Muscle of back (tissue), 3 donors: ENCODE measurements at regions not wholly inside any gene's neighbourhood (a gene's known extent, or its start where the extent isn't known, plus 50 kb on each side); places are given as distances from the start of the nearest gene placed in this dataset.
A peak's percentile ranks its signal among the peaks of the same experiment; 100 is the strongest.

Source experiments
- DNase-seq, 3 donors: peaks; one replicate each; pipeline versions ENCODE4 v3.0.0 to v3.0.0-alpha.2; 2013

DNA sequence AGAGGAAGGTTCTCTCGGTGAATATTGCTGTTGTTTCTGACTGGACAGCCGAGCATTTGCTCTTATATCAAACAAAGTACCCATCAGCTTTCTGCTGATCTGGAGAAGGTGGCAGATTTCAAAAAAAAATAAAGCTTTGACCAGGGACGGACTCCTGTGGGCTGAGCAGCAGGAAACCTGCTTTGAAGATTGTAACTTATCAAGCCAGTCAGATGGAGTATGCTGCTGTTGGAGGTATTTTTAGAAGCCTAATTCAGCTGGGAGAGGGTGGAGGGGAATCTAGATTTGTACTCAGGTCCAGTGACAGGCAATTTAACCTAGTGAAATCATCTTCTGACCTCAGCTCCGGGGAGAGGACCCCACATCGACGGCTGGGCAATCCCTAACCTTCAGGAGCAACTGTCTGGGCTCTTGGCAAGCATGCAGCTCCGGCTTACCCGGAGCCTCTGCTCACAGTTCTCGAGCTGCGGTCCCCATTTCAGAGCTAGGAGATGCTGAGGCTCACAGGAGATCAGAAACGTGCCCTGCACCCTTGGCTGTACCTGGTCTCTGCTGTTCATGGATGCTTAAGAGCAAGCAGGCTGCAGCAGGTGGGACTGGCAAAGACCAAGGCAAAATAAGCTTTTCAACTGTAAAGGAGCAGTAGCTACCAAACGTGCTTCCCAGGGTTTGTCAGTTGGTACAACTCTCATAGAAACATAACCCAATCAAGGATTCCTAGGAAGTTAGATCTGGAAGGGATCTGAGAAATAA lies 89.3 kb upstream of the ST8SIA2 start:
- no peak for DNase-seq

DNA sequence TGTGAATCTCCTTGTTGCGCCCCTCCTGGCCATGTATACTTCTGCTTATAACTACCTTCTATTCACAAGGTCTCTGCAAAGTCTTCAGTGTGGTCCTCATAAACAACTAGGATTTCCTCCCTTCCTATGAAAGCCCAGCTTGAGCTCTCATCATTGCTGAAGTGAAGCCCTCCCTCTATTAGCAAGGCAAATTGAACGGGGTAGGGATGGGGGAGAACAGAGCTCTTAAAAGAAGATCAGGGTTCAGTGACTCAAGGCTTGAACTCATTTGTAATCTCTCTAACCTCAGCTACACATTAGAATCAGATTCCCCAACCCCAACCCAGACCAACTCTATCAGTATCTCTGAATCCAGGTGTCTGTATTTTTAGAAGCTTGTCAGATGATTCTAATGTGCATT lies 88.3 kb upstream of the ST8SIA2 start:
- no peak for DNase-seq

DNA sequence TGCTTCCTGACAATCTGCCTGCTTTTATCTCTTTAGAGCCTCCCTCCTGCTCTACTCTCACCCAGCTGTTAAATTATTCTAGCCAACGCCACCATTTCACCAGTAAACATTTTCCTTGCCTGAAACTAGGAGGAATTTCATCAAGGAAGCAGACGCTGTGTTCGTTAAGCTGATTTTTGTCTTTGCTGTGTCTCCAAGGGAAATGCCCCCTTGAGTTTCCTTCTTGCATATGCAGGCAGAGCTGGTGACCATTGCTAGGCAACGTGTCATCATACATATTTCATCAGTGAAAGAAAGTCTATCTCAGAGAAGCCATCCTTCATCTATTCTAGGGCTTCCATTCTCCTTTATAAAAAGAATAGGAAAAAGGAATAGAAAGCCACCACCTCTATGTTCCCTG lies 87.0 kb upstream of the ST8SIA2 start:
- peak in 1 of 3 donors; percentile 13 for DNase-seq

DNA sequence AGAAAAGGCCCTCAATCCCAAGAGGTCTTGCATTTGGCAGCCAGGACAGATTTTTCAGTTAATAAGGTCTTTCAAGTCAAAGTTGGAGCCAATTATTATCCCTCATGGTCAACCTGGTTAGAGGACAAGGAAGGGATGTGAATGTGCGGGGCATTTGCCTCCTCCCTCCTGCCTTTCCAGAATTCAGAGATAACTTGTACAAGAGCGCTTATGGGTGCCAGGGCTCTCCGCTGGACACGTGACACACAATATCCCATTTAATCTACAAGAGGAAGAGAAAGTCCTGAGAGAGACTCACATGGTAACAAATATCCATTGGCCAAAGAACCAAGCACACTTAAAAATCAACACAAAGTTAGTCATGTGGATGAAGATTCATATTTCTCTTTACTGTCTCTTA lies 78.5 kb upstream of the ST8SIA2 start:
- DNase-seq: no peak

DNA sequence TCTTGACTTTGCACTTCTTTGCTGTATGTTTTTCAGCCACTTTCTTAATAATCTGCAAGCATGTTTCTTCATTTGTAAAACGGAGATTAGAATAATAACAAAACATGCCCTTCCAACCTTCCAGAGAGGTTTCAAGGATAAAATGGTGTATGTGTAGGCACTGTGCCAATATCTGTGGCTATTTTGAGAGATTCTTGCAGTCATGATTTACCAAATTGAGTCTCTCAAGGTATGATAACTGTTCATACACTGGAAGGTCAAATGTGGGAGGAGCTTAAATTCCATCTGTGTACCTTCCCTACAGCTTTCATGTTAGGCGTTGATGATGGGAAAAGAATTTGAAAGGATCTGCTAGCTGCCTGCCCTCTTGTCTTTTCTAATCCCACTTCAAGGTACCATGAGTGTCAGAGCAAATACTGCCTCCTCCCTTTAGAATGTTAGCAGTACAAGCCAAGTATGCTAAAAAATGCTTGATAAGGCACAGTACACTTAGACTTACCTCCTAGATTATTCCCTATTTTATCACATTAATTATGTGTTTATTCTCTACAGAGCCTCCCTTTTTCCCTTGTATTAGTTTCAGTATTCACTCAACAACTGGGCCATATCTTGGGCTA lies 78.0 kb upstream of the ST8SIA2 start:
- DNase-seq: no peak

DNA sequence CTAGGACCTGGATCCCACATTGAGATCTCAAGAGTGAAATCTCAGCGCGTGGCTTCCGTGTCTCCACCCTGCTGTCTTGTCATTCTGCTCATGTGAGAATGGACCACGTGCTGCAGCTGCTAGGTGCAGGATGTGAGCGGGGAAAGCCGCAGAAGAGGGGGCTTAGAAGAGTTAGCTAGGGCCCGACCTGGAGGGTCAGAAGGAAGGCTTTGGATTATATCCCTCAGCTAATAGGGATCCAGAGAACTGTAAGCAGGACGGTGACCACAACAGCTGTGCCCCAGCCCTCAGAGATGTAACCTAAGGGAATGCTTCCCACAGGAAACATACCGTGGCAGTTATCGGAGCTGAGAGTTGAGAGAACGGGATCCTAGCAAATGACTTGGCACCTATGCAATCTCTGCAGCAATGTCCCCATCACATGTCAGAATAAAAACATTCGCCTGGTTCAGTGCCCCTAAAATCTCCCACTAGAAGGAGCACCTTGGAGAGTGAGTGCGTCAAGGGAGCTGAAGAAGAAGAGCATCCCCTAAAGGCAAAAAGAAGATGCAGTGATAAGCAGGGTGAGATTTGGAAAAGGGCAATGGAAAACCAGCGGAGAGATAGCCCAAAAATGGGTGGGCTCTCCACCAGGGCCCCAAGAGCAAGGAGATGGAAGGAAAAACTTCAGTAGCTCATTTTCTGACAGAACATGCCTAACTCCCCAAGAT lies 76.9 kb upstream of the ST8SIA2 start:
- DNase-seq: no peak

DNA sequence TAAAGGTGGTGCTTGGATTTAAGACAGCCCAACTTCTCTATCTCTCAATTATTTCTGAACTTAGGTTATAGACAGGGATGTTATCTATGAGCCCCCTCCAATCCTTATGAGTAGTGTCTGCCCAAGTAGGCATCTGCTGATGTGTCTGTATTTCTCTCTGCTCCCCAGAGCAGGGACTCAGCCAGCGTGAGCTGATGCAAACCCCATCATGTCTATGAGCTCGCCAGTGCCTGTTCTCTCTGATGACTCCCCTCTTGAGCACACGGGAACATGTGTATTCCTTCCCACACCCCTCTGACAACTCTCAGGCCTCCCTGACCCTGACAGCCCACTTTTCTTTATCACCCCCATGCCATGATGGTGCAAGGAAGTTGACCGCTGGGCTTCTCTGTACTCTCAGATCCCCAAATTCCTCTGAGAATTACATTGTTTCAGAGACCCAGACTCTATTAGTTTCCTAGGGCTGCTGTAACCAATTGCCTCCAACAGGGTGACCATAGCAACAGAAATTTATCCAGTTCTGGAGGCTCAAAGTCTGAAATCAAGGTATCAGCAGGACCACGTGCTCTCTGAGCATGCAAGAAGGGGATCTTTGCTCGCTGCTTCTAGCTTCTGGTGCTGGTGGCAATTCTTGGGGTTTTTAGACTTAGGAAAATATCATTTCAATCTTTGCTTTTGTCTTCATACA lies 73.5 kb upstream of the ST8SIA2 start:
- no peak for DNase-seq

DNA sequence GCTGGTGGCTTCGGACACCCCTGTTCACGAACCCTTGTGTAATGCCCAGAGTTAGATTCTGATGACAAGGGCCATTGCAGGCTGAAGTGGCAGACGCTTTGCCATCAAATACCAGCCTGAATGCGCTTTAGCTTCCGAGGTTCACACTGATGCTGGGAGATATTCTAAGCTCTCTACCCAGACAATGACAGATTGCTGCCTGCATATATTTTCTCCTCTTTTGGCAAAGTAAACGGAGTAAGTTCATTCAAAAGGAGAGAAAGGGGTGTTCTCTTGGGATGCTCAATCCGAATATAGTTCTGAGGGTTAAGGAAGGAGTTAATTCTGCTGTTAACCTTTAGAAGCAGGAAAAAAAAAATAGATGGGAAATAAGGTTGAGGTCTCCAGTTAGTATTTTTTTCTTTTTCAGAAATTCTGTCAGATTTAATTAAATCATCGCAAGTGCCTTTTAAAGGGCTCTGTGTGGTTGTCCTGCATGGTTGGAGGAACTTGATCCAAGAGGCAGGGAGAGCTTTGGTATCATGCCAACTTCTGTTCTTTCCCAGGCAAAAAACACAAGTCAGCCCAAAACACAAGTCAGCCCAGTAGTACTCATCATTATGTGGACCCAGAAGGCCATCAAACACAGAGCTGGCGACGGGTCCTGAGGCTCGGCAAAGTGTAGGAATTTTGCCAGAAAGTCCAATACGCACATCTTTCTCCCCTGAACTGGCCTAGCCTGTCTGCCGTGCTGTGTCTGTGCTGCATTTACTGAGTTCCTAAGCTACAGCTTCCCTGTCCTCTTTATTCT lies 70.9 kb upstream of the ST8SIA2 start:
- peak in 2 of 3 donors; percentile 52 to 74 for DNase-seq

DNA sequence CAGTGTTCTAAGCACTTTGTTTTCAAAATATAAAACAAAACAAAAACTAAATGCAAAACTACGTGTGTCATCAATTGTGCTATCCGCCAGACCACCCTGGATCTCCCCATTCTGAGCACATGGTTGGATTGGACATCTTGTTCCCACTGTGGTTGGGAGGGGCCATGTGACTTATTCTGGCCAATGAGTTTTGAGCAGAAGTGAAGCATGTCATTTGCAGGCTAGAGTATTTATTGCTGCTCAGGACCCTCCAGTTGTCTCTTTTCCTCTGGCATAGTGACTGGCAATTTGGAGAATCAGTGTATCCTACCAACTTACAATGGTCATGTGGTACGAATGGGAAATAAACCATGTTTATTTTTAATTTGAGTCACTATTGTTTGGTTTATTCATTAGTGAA lies 70.2 kb upstream of the ST8SIA2 start:
- DNase-seq: peak in 1 of 3 donors; percentile 55

DNA sequence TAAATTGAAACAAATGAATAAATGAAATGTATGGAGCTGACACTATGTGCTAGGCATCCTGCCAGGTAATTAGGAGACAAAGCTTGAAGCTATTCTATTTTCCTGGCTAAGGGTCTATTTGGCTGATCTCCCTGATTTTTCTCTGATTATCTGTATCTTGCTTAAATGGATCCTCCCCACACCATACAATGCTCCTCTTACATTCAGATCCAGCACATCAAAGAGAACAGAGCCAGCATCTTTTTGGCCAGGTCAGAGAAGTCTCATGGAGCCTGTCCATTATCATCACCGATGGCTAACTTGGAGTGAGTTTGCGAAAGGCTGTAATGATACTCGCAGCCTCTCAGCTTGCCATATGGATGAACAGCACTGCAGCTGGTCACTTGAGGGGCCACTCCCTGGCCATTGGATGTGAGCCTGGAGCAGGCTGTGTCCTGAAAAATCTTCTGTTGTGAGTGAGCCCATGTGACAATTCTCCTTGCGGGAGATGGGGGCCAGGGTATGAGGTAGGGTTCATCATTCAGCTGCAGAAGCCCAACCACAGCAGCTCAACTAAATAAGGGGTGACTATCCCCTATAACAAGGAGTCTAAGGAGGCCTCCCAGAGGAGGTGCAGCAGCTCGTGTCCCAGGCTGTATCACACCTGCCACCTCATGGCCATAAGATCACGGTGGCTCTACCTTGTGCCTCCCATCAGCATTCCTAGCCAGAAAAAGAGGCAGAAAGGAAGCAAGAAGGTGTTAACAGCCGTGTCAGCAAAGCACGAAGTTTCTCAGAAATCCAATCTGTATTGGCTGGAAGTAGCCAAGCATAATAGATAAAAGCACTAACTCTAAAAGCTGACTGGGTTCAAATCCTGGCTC lies 69.3 kb upstream of the ST8SIA2 start:
- peak; percentile 69 to 92 (median 73) for DNase-seq

DNA sequence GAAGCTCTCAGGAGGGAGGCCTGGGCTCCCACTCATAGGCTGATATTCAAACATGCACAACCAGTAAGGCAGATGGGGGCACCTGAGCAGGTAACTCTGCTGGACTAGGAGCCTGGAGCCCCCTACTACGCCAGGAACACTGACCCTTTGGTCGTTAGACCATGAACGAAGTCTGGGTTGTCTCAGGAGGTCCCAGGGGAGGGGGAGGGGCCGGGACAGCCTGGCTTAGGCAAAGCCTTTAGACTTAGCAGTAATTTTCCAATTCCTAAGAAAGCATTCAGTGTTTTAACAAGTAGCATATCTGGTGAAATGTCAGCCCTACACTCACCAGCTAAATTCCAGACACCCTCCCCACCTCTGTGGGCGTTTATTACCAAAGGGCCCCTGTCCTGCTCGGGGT lies 67.4 kb upstream of the ST8SIA2 start:
- DNase-seq: peak in 1 of 3 donors; percentile 22

DNA sequence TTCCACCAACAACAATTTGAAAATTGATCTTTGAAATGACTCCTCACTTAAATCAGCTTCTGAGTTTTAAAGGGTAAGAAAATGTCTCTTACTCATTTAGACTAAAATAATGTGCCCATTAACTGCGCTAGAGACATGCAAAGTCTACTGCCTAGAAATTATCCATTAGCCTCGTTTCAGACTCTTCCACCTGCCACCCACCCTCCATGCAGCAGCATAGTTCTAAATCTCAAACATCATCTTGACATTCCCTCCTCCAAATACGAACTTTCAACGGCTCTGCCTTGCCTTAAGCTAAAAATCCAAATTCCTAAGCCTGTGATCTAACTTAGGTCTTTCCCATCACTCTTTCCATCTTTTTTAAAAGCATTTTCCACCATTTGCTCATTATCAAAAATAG lies 66.6 kb upstream of the ST8SIA2 start:
- no peak for DNase-seq

DNA sequence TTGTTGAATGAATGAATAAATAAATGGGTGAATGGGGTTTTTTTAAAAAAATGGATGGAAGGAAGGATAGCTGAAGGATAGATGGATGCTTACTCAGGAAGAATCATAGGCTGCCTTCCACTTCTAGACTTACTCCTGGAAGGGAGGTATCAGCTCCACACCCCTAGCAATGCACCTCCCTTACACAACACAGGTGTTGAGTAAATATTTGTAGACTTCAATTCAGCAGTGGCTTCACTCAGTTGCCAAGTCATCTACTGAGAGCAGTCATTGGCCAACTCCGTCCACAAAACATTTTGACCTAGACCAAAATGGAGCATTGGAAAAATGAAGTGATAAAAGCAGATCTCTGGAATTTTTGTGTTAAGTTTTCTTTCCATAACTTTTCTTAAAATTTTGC lies 65.5 kb upstream of the ST8SIA2 start:
- DNase-seq: no peak

DNA sequence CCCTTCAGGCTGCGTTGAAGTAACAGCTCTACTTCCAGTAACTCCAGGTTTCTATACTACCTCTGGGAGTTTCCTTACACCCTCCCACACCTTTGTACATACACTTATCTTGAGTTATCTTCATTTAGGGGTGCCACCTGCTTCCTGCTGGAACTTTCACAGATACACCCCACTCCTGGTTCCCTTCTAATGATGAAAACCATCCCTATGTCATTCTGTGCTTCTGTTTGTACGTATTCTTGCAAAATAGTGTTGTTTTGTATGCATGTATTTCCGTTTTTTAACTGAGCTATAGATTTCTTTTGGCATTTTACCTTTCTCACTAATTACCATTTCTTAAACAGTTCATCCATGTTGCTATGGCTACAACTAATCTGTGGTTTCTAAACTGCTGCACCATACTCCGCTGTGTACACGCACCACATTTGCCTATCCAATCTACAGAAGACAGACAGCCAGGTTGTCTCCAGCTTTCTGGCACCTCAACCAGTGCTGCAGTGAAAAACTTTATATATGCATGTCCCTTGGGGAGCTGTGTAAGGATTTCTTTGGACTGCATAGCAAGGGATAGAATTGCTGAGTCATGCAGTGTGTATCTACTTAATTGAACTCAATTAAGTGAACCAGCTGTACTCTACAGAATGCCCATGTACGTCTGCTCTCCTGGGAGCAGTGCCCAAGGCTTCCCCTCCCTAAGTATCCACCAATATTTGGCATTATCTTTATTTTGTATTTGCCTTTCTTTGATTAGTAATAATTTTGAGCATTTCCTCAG lies 61.4 kb upstream of the ST8SIA2 start:
- DNase-seq: no peak

DNA sequence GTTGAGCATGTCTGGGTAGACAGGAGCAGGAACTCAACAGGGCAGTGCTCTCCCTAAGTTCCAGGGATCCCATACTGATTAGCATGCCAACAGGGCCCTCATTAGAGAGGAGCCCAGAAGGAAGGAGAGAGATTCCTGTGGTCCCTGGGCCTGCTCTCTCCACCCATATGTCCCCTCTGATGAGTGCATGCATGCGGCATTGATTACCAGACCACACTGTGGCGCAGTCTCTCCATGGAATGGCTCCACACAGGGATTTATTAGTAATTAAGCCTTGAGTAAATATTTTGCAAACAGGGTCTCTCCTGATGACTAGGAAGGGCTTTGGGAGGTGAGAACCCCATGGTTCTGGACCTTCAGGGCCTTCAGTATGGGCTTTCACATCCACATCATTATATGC lies 60.0 kb upstream of the ST8SIA2 start:
- DNase-seq: no peak

DNA sequence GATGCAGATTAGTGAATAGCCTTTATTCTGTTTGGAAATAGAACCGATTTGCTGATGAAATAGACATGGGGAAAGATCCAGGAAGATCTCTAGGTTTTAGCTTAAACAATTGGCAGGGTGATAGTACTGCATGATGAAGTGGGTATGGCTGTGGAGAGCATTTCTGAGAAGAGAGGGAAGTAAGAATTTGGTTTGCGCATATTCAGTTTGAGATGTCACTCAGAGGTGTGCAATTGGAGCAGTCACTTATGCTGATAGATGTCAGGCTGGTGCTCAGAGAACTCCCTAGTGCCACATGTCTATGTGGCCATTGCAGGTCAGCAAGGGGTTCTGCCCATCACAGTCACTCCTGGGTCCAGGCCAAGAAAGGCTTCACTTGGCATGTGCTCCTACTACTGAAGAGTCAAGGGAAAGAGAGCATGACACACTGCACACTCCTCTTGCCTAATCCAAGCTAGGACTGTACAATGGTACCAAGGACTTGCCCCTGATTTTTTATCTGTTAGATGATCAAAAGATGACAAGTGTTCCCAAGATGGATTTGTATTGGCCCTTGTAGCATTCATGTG lies 57.2 kb upstream of the ST8SIA2 start:
- DNase-seq: no peak

DNA sequence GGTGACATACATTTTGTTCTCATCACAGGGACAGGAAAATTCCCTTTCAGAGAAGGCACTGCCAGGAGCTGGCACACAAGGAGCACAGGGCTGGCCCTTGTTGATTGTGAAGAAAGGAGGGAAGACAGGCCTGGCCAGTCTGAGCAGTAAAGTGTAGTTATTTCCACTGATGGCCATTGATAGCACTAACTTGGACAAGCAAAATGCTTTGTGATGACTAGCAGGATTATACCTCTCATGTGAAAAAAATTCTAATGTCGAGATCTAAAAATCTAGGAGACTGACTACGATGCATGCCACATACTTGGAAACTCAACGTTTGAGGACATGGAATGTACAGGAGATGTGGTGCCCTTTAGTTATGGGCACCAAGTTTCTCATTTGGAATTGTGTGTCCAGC lies 54.3 kb upstream of the ST8SIA2 start:
- no peak for DNase-seq
